ENCODE measurements at regions not wholly inside any gene's neighbourhood (a gene's known extent, or its start where the extent isn't known, plus 50 kb on each side); places are given as distances from the start of the nearest gene placed in this dataset.

DNA sequence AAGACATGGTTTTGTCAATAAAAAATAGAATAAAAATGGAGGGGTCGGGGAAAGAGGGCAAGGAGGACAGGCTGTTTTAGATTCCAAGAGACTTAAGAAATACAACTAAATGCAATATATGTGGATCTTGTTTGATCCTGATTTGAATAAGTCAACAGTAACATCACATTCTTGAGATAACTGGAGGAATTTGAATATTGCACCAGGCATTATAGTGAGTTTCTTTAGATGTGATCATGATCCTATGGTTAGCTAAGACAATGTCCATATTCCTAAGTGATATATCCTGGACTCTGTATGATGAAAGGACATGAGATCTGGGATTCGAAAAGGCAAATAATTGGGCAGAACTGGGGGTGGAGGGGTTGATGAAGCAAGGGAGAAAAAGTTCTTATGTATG is 311.8 kb downstream of the PLPP3 start:
- no peaks in the 10 kb centered on the region for H3K36me3 ChIP-seq
- no peak for DNase-seq (ENCODE audit: low spot score in 2 of 2)
- WGBS, 2 donors: 91 to 92% methylated on average over 2 of the region's 2 CpGs
- H3K9me3 ChIP-seq: no peaks in the 10 kb centered on the region
- no peaks in the 10 kb centered on the region for H3K27me3 ChIP-seq
- peaks cover 0 to 4% (median 0%) of the 10 kb centered on the region in 4 donors for H3K4me1 ChIP-seq
- TF ChIP-seq, protein P1, sequence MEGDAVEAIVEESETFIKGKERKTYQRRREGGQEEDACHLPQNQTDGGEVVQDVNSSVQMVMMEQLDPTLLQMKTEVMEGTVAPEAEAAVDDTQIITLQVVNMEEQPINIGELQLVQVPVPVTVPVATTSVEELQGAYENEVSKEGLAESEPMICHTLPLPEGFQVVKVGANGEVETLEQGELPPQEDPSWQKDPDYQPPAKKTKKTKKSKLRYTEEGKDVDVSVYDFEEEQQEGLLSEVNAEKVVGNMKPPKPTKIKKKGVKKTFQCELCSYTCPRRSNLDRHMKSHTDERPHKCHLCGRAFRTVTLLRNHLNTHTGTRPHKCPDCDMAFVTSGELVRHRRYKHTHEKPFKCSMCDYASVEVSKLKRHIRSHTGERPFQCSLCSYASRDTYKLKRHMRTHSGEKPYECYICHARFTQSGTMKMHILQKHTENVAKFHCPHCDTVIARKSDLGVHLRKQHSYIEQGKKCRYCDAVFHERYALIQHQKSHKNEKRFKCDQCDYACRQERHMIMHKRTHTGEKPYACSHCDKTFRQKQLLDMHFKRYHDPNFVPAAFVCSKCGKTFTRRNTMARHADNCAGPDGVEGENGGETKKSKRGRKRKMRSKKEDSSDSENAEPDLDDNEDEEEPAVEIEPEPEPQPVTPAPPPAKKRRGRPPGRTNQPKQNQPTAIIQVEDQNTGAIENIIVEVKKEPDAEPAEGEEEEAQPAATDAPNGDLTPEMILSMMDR (IDR thresholded peaks at IDR 0.05): no peak
- TF ChIP-seq POLR2A (IDR thresholded peaks at IDR 0.05): no peak
- TF ChIP-seq EP300 (IDR thresholded peaks at IDR 0.05): no peak
- no peak overlapping the region for H3K4me3 ChIP-seq
- H3K27ac ChIP-seq: no peak overlapping the region

- TF ChIP-seq EP300 (IDR thresholded peaks at IDR 0.05) (no peak), POLR2A (IDR thresholded peaks at IDR 0.05) (no peak)
- TF ChIP-seq, protein P1 (IDR thresholded peaks at IDR 0.05): no peak
- peaks cover 0 to 4% (median 0%) of the 10 kb centered on the region in 4 donors for H3K4me1 ChIP-seq
- H3K4me3 ChIP-seq: no peak overlapping the region
- H3K36me3 ChIP-seq: no peaks in the 10 kb centered on the region
- H3K9me3 ChIP-seq: no peaks in the 10 kb centered on the region
- no peaks in the 10 kb centered on the region for H3K27me3 ChIP-seq
- WGBS, 2 donors: 53 to 54% methylated on average over 3 of the region's 3 CpGs
- H3K27ac ChIP-seq: no peak overlapping the region
- DNase-seq (ENCODE audit: low spot score in 2 of 2): no peak
Observed at GRCh38 chr1:56266359-56266758, 313.0 kb downstream of the PLPP3 start.

DNA sequence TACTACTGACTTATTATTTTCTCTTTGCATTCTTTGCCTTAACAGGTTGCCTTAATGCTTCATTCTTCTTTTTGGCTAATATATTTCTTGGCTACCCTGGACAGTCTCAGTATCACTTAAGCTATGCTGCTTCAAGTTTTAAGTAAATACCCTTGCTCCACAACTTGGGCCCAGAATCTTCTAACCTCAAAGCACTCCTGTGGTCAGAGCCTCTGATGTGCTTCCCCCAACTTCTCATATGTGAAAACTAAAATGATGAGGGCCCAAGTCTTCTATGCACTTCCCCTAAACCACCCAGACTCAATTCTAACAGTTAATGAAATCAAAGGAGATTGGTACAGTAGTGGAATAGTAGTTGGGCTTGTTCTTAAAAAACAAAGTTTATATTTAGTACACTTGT is 314.1 kb downstream of the PLPP3 start:
- peaks cover 0 to 4% (median 0%) of the 10 kb centered on the region in 4 donors for H3K4me1 ChIP-seq
- no peaks in the 10 kb centered on the region for H3K27me3 ChIP-seq
- TF ChIP-seq, protein P1 (IDR thresholded peaks at IDR 0.05): no peak
- TF ChIP-seq POLR2A (IDR thresholded peaks at IDR 0.05) (no peak), EP300 (IDR thresholded peaks at IDR 0.05) (no peak)
- peaks cover 0 to 3% (median 0%) of the 10 kb centered on the region in 3 donors for H3K36me3 ChIP-seq
- no peak overlapping the region for H3K27ac ChIP-seq
- H3K4me3 ChIP-seq: no peak overlapping the region
- H3K9me3 ChIP-seq: peaks cover 0 to 6% (median 0%) of the 10 kb centered on the region in 4 donors
- DNase-seq (ENCODE audit: low spot score in 2 of 2): no peak

GRCh38 chr1:56263908-56264307 is 315.5 kb downstream of the PLPP3 start:
- H3K36me3 ChIP-seq: peaks cover 0 to 3% (median 0%) of the 10 kb centered on the region in 3 donors
- no peaks in the 10 kb centered on the region for H3K27me3 ChIP-seq
- no peak for TF ChIP-seq POLR2A (IDR thresholded peaks at IDR 0.05)
- TF ChIP-seq, protein P1 (IDR thresholded peaks at IDR 0.05): no peak
- TF ChIP-seq EP300 (IDR thresholded peaks at IDR 0.05): no peak
- peaks cover 0 to 7% (median 0%) of the 10 kb centered on the region in 4 donors for H3K9me3 ChIP-seq
- H3K4me1 ChIP-seq: peaks cover 0 to 5% (median 0%) of the 10 kb centered on the region in 4 donors
- no peak overlapping the region for H3K27ac ChIP-seq
- H3K4me3 ChIP-seq: no peak overlapping the region
- WGBS, 2 donors: 95 to 97% methylated on average over 3 of the region's 3 CpGs
- no peak for DNase-seq (ENCODE audit: low spot score in 2 of 2)

DNA sequence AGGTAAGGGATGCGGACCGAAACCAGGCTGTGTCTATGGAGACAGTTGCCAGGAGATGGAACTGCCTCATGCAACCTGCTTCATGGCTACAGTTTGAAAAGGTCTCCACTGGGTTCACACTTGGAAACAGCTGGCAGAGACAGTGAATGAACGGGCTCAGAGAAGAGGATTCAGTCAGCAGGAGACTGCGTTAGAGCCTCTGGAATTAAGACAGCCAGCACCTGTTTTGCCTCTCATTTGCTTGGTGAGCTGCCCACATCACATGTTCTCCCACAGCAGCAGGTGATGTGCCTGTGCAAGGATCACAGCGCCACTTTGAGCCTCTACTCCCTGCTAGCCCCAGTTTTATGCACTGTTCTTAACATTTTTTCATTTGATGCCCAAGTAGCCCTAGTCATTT is 321.0 kb downstream of the PLPP3 start:
- 94% methylated on average over 5 of the region's 5 CpGs for WGBS, 2 donors
- Histone ChIP-seq H3K9me3 (peaks cover 0 to 7% (median 0%) of the 10 kb centered on the region in 4 donors), H3K27me3 (no peaks in the 10 kb centered on the region), H3K4me3 (no peak overlapping the region), H3K4me1 (peaks cover 0 to 42% (median 9%) of the 10 kb centered on the region in 4 donors), H3K36me3 (peaks cover 0 to 3% (median 0%) of the 10 kb centered on the region in 3 donors), H3K27ac (no peak overlapping the region)
- TF ChIP-seq, protein P1 (IDR thresholded peaks at IDR 0.05): no peak
- no peak for TF ChIP-seq EP300 (IDR thresholded peaks at IDR 0.05)
- TF ChIP-seq POLR2A (IDR thresholded peaks at IDR 0.05): no peak
- no peak for DNase-seq (ENCODE audit: low spot score in 2 of 2)

Data from tibial nerve (tissue), 4 donors.